Tibial artery (tissue), 4 donors: ENCODE measurements at regions not wholly inside any gene's neighbourhood (a gene's known extent, or its start where the extent isn't known, plus 50 kb on each side); places are given as distances from the start of the nearest gene placed in this dataset.

Experiments
- DNase-seq, 2 donors: peaks; one replicate each; pipeline ENCODE4 v3.0.0-alpha.2; 2019
- H3K27ac ChIP-seq, 2 donors: fragments of 200-600 bp; sonication (generic) in 1 of 2; 1 replicate in 1 of 2; 2 replicates in 1 of 2; pipeline ENCODE4 v1.5.1; 2018 to 2019; ENCODE audit warnings: mild to moderate bottlenecking in 1 of 2
- H3K27me3 ChIP-seq, 2 donors: fragments of 200-600 bp; sonication (generic) in 1 of 2; one replicate each; pipeline versions ENCODE4 v1.5.1 to v1.6.0; 2016 to 2019
- H3K36me3 ChIP-seq, 3 donors: fragments of 200-600 bp; sonication (generic) in 2 of 3; one replicate each; pipeline ENCODE4 v1.5.1; 2016 to 2019; ENCODE audit warnings: mild to moderate bottlenecking in 2 of 3
- H3K4me1 ChIP-seq, 4 donors: fragments of 200-600 bp; sonication (generic) in 2 of 4; 1 replicate in 3 of 4; 2 replicates in 1 of 4; pipeline ENCODE4 v1.5.1; 2016 to 2019
- H3K4me3 ChIP-seq, 2 donors: fragments of 200-600 bp; sonication (generic) in 1 of 2; 1 replicate in 1 of 2; 2 replicates in 1 of 2; pipeline ENCODE4 v1.5.1; 2018 to 2019; ENCODE audit warnings: mild to moderate bottlenecking in 2 of 2
- H3K9me3 ChIP-seq, 3 donors: fragments of 200-600 bp; sonication (generic) in 1 of 3; one replicate each; pipeline ENCODE4 v1.5.1; 2016 to 2019
- CTCF ChIP-seq, 2 experiments: fragments of 200-600 bp in 1 of 2; fragments of 450-650 bp in 1 of 2; IDR thresholded peaks; one replicate each; pipeline ENCODE4 v1.5.1; 2017 to 2019; ENCODE audit warnings: antibody characterized with exemption in 2 of 2, mild to moderate bottlenecking in 1 of 2, moderate library complexity in 1 of 2
- intact Hi-C: fragments of 100-400 bp; cut with DNase I; formaldehyde crosslinking; loops from one replicate; pipeline ENCODE4 v1.15.0; 2023; ENCODE audit warnings: low total_unique reads

GRCh38 chr2:8549273-8549922 is 132.5 kb upstream of the ID2 start:
- Histone ChIP-seq H3K4me1 (no peaks in the 10 kb centered on the region), H3K27ac (no peak overlapping the region), H3K9me3 (no peaks in the 10 kb centered on the region), H3K36me3 (no peaks in the 10 kb centered on the region), H3K27me3 (no peaks in the 10 kb centered on the region), H3K4me3 (no peak overlapping the region)
- peak in 1 of 2 donors; percentile 23 for DNase-seq
- intact Hi-C loops, result no loop called here
- TF ChIP-seq CTCF (IDR thresholded peaks at IDR 0.05), result no peak

DNA sequence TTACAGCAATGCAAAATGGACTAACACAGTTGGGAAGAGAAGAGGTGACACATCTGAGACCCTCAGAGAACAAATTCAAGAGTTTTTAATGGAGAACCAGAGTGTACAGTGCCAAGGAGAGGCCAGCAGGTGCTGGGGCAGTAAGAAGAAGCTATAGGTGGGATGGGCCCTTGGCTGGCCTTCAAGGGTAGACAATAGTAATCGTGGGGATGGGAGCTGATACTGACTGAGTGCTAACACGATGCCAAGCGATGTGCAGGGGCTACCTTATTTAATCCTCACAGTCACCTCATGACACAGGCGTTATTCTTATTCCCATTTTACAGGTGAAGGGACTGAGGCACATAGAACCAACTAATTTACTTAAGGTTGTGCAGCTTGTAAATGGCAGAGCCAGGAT is 131.9 kb upstream of the ID2 start:
- no peak overlapping the region for H3K27ac ChIP-seq
- TF ChIP-seq CTCF (IDR thresholded peaks at IDR 0.05), result no peak
- H3K4me1 ChIP-seq, result no peaks in the 10 kb centered on the region
- DNase-seq, result no peak
- H3K27me3 ChIP-seq, result no peaks in the 10 kb centered on the region
- H3K4me3 ChIP-seq, result no peak overlapping the region
- intact Hi-C loops, result no loop called here
- H3K36me3 ChIP-seq, result no peaks in the 10 kb centered on the region
- H3K9me3 ChIP-seq, result no peaks in the 10 kb centered on the region

- Histone ChIP-seq H3K4me1 (no peaks in the 10 kb centered on the region), H3K27me3 (no peaks in the 10 kb centered on the region), H3K4me3 (no peak overlapping the region), H3K27ac (no peak overlapping the region), H3K36me3 (no peaks in the 10 kb centered on the region), H3K9me3 (no peaks in the 10 kb centered on the region)
- TF ChIP-seq CTCF (IDR thresholded peaks at IDR 0.05), result no peak
- peak in 1 of 2 donors; percentile 48 for DNase-seq
- intact Hi-C loops, result no loop called here
Measured at GRCh38 chr2:8550481-8550880, 131.4 kb upstream of the ID2 start.

DNA sequence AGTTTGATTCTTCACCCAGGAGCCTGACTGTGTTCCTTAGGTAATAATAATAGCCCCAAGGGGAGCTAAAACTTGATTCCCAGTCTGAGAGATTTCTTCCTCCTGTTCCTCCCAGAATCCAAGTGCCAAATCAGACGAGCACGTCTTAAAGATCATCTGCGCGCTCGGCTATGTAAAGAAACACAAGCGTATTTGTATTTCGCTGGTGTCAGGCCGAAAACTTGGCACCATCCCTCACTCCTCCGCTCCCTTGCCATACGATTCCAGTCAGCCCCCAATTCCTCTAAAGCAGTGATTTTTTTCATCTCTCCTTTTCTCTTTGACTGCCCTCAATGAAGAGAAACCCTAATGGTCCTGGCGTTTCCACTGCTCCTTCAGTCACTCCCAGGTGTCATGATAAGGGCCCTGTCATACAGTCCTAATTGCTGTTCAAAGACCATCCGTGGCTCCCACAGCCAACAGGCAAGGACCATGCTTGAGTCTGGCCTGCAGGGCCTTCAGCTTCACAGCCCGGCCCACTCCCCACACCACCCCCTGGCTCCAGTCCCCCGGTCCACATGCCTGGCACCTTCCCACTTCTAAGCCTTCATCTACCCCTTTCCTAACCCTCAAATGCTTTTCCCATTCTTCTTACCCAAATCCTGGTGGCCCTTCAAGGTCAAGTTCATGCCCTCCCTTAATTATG is 130.8 kb upstream of the ID2 start:
- intact Hi-C loops, result no loop called here
- H3K27me3 ChIP-seq, result no peaks in the 10 kb centered on the region
- no peak overlapping the region for H3K27ac ChIP-seq
- H3K36me3 ChIP-seq, result no peaks in the 10 kb centered on the region
- H3K4me3 ChIP-seq, result no peak overlapping the region
- no peak for TF ChIP-seq CTCF (IDR thresholded peaks at IDR 0.05)
- no peaks in the 10 kb centered on the region for H3K4me1 ChIP-seq
- H3K9me3 ChIP-seq, result no peaks in the 10 kb centered on the region
- DNase-seq, result peak in 1 of 2 donors; percentile 43

DNA sequence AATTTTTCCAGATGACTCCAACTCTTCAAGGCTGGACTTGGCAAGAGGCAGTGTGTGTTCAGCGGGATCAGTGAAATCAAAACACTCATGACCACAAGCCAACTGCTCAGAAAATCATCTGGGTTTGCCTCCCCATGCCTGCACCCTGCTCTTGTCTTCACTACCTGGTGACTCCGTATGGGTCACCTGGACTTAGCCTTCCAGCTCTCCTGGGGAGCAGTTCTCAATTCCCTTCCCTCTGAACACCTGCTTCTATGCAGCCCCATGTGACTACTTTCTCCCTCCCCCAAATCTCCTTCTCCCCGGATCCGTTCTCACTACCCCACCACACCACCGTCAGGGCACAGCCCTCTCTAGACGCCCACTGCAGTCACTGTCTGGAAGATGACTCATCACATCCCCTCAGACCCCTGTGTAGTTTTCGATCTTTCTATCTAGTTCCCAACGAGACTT is 130.2 kb upstream of the ID2 start:
- Histone ChIP-seq H3K4me1 (no peaks in the 10 kb centered on the region), H3K9me3 (no peaks in the 10 kb centered on the region), H3K27ac (no peak overlapping the region), H3K4me3 (no peak overlapping the region), H3K27me3 (no peaks in the 10 kb centered on the region), H3K36me3 (no peaks in the 10 kb centered on the region)
- TF ChIP-seq CTCF (IDR thresholded peaks at IDR 0.05), result no peak
- intact Hi-C loops, result no loop called here
- DNase-seq, result peak in 1 of 2 donors; percentile 25
